NCI-H345 (cell line): ENCODE measurements at regions not wholly inside any gene's neighbourhood (a gene's known extent, or its start where the extent isn't known, plus 50 kb on each side); places are given as distances from the start of the nearest gene placed in this dataset.
"Not testable (repeated sequence)": the region's sequence is repeated elsewhere in the genome, so short reads cannot be mapped to it uniquely, and the experiment has no call there.

ENCODE experiments used
- DNase-seq: peaks from one replicate; lab custom pipeline; 2025; lab: John Stamatoyannopoulos, UW

DNA sequence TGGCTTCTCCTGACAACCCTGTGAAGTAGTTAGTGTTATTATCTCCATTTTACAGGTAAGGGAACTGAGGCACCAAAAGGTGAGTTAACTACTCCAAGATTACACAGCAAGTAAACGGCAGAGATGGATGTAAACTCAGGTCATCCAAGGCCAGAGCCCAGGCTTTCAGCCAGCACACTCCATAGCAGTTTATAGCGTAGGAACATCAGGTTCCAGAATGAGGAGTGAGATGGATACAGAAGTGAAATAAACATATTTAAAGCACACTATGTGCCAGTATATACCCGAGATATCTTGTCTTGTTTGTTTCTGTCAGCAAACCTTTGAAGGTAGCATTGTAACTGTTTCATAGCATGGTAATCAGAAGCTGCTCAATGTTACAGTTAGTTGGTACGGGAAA, 279.0 kb downstream of the OXSM start:
- no peak for DNase-seq

DNA sequence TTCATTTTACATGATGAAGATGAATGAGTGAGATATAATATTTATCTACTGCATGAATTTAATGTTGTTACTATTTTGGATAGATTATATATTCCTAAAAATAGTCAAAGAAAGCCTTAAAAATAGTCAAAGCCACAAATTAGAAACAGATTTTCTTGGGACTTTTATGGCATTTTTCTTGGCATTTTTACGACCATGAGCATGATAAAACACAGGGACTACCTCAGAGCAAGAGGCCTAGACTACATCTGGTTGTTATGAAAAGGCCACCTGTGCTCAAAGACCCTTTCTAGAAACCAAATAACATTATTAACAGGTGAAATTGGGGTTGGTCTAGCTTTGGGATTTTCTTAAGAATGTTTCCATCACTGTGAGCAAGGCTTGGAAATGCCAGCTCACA, 281.0 kb downstream of the OXSM start:
- no peak for DNase-seq

DNA sequence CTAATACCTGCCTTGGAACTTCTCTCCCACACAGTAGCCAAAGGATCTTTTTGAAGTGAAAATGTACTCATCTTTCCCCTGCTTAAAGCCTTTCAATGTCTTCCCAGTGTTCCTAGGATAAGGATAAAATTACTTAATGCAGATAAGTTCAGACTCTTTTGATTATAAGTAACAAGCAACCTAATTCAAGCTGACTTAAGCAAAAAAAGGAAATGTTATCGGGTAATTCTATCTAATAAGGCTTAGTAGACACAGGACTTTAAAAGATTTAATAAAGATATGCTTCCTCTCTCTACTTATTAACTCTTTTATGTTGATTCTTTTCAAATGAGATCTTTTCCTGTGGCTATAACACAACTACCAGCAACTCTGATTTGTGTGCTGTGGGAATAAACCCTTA, 284.2 kb downstream of the OXSM start:
- DNase-seq = no peak

DNA sequence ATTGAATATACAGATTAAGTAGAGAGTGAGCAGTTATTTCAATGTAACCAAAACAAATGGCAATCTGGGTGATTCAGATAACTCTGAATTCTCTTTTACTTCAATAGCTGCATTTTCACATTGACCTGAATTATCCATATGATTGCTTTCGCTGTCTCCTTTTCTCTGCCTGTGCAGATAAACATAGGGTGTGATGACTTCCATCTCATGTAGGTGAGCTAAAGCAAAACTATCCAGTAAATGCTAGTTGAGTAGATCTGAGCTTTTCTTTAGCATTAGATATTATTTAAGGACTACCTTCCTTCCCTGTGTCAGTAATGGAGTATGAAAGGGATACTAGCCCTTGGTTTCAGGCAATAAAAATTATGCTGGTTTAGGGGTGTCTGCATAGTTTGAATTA, 288.6 kb downstream of the OXSM start:
- no peak for DNase-seq

DNA sequence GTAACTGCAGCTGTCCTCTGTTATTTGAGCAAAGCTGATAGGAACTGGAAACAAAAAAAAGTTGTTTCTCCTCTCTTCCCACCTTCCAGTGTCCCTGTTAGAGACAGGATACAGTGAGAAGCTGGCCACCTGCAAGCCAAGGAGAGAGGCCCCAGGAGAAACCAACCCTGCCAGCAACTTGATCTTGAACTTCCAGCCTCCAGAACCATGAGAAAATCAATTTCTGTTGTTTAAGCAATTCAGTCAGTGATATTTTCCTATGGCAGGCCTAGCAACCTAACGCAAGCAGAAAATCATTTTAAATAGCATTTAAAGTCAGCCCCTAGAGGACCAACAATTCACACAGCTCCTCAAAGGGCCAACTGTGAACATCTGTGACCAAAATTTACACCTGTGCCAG, 291.3 kb downstream of the OXSM start:
- DNase-seq = no peak

GRCh38 chr3:26081806-26082205, 291.9 kb downstream of the OXSM start:
- no peak for DNase-seq

- no peak for DNase-seq
Observed at GRCh38 chr3:26082911-26083310, 293.0 kb downstream of the OXSM start.

- no peak for DNase-seq
Observed at GRCh38 chr3:26084629-26085028, 294.7 kb downstream of the OXSM start.

- DNase-seq = no peak
Observed at GRCh38 chr3:26087751-26088150, 297.9 kb downstream of the OXSM start.

GRCh38 chr3:26089249-26089648, 299.4 kb downstream of the OXSM start:
- no peak for DNase-seq

DNA sequence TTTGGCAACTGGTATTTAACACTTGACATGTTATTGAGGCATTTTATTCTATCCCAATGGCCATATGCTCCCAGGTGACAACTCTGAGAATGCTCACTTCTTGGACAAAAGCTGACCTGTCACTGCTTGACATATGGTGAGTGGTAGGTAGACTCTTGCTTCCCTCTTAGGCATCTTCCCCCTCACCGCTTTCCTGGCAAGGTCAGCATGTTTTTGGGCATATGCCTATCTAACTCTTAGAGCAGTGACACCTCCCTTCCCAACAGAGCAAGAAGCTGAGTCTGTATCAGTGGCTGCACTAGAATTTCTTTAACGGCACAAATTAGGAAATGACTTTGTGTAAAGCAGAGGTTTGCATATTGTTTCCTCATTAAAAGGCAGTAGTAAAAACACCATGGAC, 300.7 kb downstream of the OXSM start:
- DNase-seq = no peak

DNA sequence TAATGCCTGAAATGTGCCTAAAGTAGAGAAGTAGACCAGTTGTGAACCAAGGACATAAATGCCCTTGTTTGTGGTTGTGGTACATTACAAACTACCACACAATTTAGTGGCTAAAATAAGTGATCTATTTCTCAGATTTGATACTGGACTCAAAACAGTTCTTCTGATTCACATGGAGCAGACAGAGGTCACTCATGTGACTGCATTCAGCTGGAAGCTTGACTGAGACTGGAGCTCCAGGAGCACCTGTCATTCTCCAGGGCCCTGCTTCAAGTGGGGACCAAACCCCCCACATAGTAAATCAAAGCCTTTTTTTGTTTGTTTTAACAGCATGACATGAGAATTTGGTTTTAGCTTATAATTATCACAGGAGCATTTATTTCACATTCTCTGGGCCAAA, 301.2 kb downstream of the OXSM start:
- peak; percentile 21 for DNase-seq

- DNase-seq = no peak
Observed at GRCh38 chr3:26091626-26092025, 301.7 kb downstream of the OXSM start.

- DNase-seq = not testable (repeated sequence)
Observed at GRCh38 chr3:26097111-26097510, 307.2 kb downstream of the OXSM start.

DNA sequence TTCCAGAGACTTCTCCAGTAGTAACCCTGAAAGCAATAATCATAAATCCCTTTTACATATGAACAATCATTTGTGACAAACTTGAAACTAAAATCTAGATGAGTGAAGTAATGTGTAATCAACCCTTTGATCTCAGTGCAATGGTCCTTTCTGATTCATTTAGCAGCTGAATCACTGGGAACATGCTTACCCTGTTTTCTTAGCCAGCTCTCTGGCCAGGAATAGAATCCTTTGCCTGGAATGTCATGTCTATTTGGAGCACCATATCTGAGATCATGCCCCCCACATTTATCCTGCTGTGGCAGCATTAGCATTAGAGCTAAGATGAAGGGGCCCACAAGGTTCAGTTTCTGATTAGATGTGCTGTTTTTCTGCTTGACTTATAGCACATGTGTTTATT, 309.8 kb downstream of the OXSM start:
- DNase-seq = no peak

- no peak for DNase-seq
Observed at GRCh38 chr3:26100176-26100575, 310.3 kb downstream of the OXSM start.

DNA sequence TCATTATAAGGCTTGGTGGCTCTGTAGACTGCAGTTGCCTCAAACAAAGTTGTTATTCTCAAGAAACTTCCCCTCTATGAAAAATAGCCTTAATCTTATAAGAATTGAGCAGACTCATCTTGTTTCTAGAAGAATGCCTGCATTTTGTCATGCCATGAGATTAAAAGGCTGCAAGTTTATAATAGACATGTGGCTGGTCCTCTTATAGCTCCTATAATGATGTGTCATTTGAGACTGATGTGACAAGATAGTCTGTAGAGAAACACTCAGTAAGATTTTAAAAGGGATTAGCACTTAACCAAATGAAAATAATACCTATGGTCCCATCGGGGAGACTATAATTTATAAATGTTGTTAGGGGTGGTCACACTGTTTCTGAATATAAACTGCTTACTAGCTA, 312.5 kb downstream of the OXSM start:
- DNase-seq = no peak

GRCh38 chr3:26104851-26105251, 315.0 kb downstream of the OXSM start:
- DNase-seq = no peak

DNA sequence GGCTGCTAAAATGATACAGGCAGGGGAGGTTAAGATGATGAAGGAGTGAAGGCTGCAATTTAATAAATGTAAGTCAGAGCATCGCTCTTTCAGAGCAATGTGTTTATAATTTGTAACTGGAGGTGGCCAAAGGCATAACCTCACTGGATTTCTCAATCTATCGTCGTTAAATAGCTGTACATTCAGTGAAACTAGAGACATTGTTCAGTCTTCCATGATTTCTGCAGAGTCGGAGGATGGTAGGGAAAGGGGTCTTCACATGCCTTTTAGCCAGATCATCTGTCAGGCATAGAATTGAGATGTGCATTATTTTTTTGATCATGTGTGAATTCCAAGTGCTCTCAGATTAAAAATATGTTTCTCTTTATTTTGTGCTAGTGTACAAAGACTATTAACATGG, 315.4 kb downstream of the OXSM start:
- DNase-seq = no peak

DNA sequence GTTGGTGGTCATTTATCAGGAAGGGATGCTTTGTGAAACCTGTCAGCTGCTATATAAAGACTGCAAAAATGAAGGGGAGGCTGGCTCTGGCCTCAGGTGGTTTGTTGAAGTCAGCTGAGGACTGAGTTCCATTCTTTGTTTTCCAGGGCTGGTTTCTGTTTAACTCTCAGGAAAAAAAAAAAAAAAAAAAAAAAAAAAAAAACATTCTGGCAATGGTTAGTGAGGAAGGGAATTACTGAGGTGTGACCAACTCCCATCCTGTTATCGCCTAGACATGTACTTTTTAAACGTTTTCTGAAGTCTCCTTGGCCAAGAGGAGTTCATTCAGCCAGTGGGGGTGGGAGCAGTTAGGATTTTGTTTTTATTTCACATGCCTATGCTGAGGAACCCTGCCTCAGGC, 316.3 kb downstream of the OXSM start:
- peak; percentile 36 for DNase-seq

- DNase-seq = no peak
Observed at GRCh38 chr3:26108846-26109489, 319.1 kb downstream of the OXSM start.

- no peak for DNase-seq
Observed at GRCh38 chr3:26114851-26115250, 325.0 kb downstream of the OXSM start.

DNA sequence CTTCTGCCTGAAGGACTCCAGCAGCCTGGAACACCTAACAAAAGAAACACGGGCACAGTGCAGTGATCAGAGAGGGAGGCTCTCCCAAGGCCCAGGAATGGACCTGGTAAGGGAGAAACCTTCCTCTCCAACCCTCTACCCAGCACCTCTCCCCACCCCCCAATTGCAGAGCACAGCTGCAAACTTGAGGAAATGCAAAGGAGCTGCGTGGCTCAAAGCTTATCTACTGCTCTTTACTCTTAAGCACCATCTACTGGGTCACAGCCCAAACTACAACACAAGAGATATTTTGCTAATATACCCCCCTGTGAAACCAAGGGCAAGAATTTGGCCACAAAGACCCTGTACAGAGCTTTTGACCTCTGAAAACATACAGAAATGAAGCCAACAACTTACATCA, 328.3 kb downstream of the OXSM start:
- DNase-seq = no peak

DNA sequence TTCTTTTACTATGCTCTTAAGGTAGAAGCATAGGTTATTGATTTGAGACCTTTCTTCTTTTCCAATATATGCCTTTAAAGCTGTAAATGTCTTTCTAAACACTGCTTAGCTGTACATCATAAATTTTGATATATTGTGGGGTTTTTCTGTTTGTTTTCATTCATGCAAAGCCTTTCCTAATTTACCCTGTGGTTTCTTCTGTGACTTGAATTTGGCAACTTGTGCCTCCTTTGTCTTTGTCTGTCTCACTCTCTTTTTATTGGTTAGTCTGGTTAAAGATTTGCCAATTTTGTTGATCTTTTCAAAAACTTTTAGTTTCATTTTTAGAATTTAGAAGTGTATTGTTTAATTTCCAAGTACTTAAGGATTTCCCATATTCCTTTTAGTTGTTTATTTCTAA, 343.1 kb downstream of the OXSM start:
- no peak for DNase-seq

DNA sequence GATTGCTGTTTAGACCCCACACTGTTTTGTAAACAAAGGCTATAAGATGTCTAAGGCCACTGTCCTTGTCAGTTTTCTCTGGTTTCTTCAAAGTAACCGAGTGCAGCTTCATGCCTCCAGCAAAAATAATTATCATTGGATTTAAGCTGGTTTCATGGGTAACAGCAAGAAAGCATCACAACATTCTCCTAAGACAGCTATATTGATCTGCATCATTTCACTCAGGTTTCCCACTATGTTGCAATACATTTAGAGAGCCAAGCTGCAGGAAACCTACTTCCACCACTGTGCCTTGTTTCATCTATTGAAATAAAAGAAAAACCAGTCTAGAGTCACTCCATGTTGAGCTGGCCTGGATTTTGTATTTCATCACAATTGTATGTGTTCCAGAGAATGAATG, 351.4 kb downstream of the OXSM start:
- no peak for DNase-seq
